Glutamatergic neuron (in vitro differentiated cells): ENCODE measurements at regions not wholly inside any gene's neighbourhood (a gene's known extent, or its start where the extent isn't known, plus 50 kb on each side); places are given as distances from the start of the nearest gene placed in this dataset.

Experiments used
- DNase-seq: peaks from one replicate; pipeline ENCODE4 v3.0.0; 2022
- H3K27ac Mint-ChIP-seq: one replicate; pipeline ENCODE4 v1.8.0; 2020; ENCODE audit warnings: mild to moderate bottlenecking, mixed read lengths, inconsistent platforms; ENCODE audit not compliant: unreplicated experiment
- H3K27me3 Mint-ChIP-seq: one replicate; pipeline ENCODE4 v1.8.0; 2020; ENCODE audit warnings: mild to moderate bottlenecking, moderate library complexity, mixed read lengths, inconsistent platforms; ENCODE audit not compliant: unreplicated experiment
- H3K36me3 Mint-ChIP-seq: one replicate; pipeline ENCODE4 v1.8.0; 2020; ENCODE audit warnings: mild to moderate bottlenecking, mixed read lengths, inconsistent platforms; ENCODE audit not compliant: unreplicated experiment
- H3K4me1 Mint-ChIP-seq: one replicate; pipeline ENCODE4 v1.8.0; 2020; ENCODE audit warnings: mild to moderate bottlenecking, low read depth, mixed read lengths, inconsistent platforms; ENCODE audit not compliant: unreplicated experiment
- H3K4me3 Mint-ChIP-seq: one replicate; pipeline ENCODE4 v1.8.0; 2020; ENCODE audit warnings: mild to moderate bottlenecking, mixed read lengths, inconsistent platforms; ENCODE audit not compliant: unreplicated experiment
- H3K9me3 Mint-ChIP-seq: one replicate; pipeline ENCODE4 v1.8.0; 2020; ENCODE audit warnings: mild to moderate bottlenecking, moderate library complexity, mixed read lengths, inconsistent platforms; ENCODE audit not compliant: unreplicated experiment
- TF ChIP-seq, protein P1 (sequence below): fragments of 200-600 bp; sonication (generic); IDR thresholded peaks from one replicate; pipeline ENCODE4 v1.5.0; 2021; ENCODE audit not compliant: partially characterized antibody, unreplicated experiment

DNA sequence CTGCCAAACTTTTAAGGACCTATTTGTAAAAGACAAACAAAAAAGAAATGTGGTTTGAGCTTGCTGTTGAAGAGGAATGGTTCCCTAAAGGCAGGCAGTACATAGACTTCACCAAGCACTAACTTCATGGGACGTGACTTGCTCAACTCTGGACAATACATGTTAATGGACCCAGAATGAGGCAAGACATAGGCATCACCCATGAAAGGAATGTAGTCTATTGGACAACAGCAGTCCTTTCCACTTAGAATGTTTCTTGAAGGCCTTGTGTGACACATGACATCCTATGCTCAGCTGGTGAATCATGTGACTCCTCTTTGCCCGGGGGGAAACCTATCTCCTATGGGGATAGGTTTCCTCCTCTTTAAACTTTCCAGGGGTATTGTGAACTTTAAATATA, 246.4 kb upstream of the BLID start:
- Mint-ChIP-seq H3K27ac (no peak overlapping the region), H3K9me3 (peaks cover 8% of the 10 kb centered on the region), H3K27me3 (peaks cover 7% of the 10 kb centered on the region), H3K4me3 (no peak overlapping the region), H3K36me3 (peaks cover 9% of the 10 kb centered on the region), H3K4me1 (peaks cover 51% of the 10 kb centered on the region)
- TF ChIP-seq, protein P1, sequence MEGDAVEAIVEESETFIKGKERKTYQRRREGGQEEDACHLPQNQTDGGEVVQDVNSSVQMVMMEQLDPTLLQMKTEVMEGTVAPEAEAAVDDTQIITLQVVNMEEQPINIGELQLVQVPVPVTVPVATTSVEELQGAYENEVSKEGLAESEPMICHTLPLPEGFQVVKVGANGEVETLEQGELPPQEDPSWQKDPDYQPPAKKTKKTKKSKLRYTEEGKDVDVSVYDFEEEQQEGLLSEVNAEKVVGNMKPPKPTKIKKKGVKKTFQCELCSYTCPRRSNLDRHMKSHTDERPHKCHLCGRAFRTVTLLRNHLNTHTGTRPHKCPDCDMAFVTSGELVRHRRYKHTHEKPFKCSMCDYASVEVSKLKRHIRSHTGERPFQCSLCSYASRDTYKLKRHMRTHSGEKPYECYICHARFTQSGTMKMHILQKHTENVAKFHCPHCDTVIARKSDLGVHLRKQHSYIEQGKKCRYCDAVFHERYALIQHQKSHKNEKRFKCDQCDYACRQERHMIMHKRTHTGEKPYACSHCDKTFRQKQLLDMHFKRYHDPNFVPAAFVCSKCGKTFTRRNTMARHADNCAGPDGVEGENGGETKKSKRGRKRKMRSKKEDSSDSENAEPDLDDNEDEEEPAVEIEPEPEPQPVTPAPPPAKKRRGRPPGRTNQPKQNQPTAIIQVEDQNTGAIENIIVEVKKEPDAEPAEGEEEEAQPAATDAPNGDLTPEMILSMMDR: no peak
- no peak for DNase-seq

DNA sequence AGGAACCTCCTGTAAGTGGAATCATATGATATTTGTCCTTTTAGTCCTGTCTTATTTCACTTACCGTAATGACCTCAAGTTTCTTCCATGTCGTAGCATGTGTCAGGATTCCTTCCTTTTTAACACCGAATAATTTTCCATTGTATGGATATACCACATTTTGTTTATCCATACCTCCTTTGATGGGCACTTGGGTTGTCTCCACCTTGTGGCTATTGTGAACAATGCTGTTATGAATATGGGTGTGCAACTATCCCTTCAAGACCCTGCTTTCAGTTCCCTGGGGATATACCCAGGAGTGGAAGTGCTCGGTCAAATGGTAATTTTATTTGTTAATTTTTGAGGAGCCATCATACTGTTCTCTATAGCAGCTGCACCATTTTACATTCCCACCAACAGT, 244.9 kb upstream of the BLID start:
- Mint-ChIP-seq H3K36me3 (peaks cover 9% of the 10 kb centered on the region), H3K4me1 (peaks cover 41% of the 10 kb centered on the region), H3K9me3 (peaks cover 8% of the 10 kb centered on the region), H3K27ac (no peak overlapping the region), H3K27me3 (peaks cover 3% of the 10 kb centered on the region), H3K4me3 (no peak overlapping the region)
- TF ChIP-seq, protein P1: no peak
- no peak for DNase-seq

DNA sequence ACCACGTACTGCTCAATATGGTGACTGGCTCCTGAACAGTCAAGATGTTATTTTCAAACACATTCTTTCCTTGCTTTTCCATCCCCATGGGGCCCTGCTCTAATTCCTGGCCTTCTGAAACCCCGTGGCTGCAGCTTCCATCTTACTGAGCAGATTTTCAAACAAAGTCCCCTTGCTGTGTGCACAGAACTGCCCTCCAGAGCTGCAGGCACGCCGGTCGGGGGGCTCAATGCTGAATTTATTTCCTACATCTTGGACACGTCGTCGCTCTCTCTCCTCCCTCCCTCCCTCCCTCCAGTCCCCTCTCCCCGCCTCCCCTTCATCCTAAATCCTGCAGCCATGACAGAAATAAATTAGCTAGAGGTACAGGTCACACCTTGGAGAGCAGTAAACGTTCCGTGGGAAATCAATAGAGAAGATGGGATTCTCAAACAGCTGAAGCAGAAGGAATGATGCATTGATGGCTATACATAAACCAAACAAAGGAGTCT, 243.1 kb upstream of the BLID start:
- H3K27me3 Mint-ChIP-seq: no peaks in the 10 kb centered on the region
- H3K27ac Mint-ChIP-seq: peak overlapping the region; percentile 89
- peaks cover 27% of the 10 kb centered on the region for H3K4me1 Mint-ChIP-seq
- peaks cover 4% of the 10 kb centered on the region for H3K9me3 Mint-ChIP-seq
- TF ChIP-seq, protein P1: no peak
- peak; percentile 31 for DNase-seq
- peak overlapping the region; percentile 72 for H3K4me3 Mint-ChIP-seq
- peaks cover 14% of the 10 kb centered on the region for H3K36me3 Mint-ChIP-seq

DNA sequence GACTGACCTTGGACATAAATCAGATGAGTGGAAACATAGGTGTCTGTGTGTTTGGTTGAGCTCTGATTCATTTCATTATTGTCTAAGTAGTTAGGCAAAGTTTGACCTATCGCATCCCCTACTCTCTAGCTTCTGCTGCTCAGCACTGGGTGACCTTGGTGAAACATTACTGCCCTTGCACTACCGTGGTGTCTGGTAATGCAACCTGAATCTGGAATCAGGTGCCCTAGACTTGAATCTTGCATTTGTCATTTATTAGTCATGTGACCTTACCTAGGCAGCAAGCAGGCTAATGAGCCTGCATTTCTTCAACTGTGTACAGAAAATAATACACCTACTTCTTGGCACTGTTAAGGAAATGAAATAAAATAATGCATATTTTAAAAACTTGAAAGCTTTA, 242.3 kb upstream of the BLID start:
- H3K27ac Mint-ChIP-seq: peak overlapping the region; percentile 89
- no peaks in the 10 kb centered on the region for H3K27me3 Mint-ChIP-seq
- peaks cover 26% of the 10 kb centered on the region for H3K4me1 Mint-ChIP-seq
- H3K36me3 Mint-ChIP-seq: peaks cover 14% of the 10 kb centered on the region
- H3K4me3 Mint-ChIP-seq: no peak overlapping the region
- peaks cover 4% of the 10 kb centered on the region for H3K9me3 Mint-ChIP-seq
- no peak for DNase-seq
- TF ChIP-seq, protein P1: no peak

DNA sequence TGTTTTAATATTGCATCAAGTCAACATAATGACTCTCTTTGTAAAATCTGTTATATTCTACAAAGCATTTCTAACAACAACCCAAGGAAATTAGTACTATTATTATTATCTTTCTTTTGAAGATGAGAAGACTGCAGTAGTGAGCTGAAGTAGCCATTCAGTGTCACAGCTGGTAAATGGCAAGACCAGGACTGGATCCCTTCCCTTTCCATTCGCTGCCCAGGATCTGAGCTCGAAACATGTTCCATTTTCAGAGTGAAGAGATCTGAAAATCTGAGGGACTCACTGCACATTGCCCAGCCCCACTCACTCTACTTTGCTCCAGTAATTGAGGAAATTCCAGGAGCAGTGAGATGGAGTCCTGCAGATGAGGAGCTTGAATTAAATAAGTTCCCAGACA, 240.0 kb upstream of the BLID start:
- H3K27me3 Mint-ChIP-seq: no peaks in the 10 kb centered on the region
- DNase-seq: no peak
- H3K9me3 Mint-ChIP-seq: peaks cover 6% of the 10 kb centered on the region
- TF ChIP-seq, protein P1: no peak
- H3K4me1 Mint-ChIP-seq: peaks cover 24% of the 10 kb centered on the region
- no peak overlapping the region for H3K4me3 Mint-ChIP-seq
- H3K27ac Mint-ChIP-seq: no peak overlapping the region
- H3K36me3 Mint-ChIP-seq: peaks cover 9% of the 10 kb centered on the region
